ENCODE measurements at regions not wholly inside any gene's neighbourhood (a gene's known extent, or its start where the extent isn't known, plus 50 kb on each side); places are given as distances from the start of the nearest gene placed in this dataset.

DNA sequence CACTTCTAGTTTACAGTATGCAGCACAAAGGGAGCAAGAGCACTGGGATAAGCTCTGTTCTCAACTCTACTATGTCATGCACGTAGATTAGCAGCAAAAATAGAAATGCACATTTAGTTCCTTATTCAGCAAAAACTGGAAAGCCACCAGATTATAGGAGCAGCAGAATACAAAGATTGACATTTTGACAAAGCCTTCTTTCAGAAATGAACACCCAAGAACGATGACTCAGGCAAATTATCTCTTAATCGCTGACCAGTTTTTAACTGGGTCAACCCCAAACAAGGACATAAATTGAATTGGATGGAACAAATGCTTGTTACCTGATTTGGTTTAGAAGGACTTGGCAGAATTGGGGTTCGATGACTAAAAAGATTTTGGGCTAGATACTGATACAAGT is 775.3 kb upstream of the HS3ST1 start:
- ATAC-seq (ENCODE audit: low FRiP score), result no peak
- no peak for TF ChIP-seq CTCF (IDR thresholded peaks at IDR 0.05)

DNA sequence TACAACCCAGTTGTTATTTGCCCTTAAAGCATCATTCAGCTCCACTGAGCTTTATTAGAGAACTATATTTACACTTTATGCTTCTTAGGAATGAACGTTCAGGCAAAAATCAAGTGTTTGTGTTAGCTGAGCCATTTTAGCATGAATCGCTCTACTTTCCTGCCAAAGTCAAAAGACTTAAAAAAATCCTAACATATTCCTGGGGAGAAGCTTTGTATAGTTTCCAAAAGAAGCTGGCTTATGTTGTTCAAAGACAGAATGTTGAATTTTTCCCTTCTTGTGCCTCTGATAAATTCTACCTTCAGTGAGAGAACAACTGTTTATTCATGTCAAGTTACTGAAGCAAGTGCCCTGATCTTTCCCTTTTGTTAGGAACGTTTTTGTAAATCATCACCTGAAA is 771.5 kb upstream of the HS3ST1 start:
- ATAC-seq (ENCODE audit: low FRiP score), result no peak
- TF ChIP-seq CTCF (IDR thresholded peaks at IDR 0.05), result no peak
- no peak for DNase-seq (ENCODE audit: low spot score)

More for the DNA sequence above, 775.3 kb upstream of the HS3ST1 start:
- no peak for DNase-seq (ENCODE audit: low spot score)

DNA sequence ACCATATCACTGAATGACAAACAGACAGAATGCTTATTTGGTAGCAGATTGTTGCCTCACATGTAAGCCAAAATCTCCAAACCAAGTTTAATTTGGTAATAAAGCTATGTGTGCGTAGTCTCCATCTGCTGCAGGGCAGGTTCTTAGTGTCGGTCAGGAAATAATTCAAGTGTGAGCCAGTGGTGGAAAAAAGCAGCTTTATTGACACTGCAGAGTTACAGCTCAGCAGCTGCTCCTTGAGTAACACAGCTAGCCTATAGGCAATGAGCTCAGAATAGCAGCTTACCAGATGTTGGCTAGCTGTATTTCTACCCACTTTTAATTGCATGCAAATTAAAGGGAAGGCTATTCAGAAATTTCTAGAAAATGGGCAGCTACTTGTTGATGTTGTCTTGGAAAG is 757.8 kb upstream of the HS3ST1 start:
- ATAC-seq (ENCODE audit: low FRiP score) (no peak), DNase-seq (ENCODE audit: low spot score) (no peak)
- no peak for TF ChIP-seq CTCF (IDR thresholded peaks at IDR 0.05)

DNA sequence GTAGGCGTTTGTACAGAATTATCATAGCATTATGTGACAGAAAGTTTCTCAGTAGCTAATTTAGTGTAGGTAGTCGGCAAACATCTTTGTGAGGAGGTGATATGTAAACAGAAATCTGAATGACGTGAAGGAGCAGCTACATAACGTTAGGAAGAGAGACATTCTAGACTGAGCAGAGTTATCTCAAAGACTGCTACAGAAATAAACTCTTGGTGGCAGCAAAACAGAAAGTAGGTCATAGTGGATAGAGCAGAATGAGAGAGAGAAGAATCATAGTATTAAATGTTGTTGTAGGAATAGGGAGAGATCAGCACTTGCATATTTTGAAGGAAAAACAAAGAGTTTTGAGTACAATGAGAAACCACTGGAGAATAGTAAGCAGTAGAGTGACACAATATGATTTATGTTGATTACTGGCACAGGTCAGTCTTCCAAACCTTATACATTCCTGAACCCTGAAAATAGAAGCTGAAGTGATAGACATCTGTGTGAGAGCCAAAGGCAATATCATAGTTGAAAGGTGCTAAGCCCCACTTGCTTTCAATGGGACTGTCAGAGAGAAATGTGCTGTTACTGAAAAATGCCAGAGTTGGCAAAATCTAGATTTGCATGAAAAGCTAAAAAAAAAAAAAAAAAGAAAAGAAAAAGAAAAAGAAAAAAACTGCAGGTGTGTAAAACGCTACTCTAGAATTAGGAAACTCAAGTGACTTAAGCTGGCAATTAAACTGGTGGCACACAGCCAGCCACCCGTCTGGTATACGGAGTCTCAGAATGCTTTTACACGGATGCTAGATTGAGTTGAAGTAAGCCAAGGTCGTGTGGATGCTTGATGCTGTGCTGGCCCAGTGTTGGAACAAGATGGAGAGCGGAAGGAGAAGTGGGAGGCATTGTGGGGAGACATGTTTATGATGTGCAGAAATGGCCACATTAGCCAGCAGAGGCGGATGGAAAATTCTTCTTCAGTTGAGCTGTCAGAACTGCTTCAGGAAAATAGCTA is 750.2 kb upstream of the HS3ST1 start:
- no peak for TF ChIP-seq CTCF (IDR thresholded peaks at IDR 0.05)
- DNase-seq (ENCODE audit: low spot score), result no peak
- ATAC-seq (ENCODE audit: low FRiP score), result no peak

DNA sequence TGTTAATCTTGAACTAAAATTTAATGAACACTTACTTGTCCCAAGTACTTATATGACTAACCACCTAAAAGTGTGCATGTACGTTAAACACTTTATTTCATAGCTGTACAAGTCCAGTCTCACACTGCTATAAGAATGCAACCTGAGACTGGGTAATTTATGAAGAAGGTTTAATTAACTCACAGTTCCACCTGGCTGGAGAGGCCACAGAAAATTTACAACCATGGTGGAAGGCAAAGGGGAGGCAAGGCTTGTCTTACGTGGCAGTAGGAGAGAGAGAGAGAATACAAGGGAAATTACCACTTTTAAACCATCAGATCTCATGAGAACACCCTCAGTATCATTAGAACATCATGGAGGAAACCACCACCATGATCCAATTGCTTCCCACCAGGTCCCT is 748.7 kb upstream of the HS3ST1 start:
- DNase-seq (ENCODE audit: low spot score), result no peak
- ATAC-seq (ENCODE audit: low FRiP score), result no peak
- no peak for TF ChIP-seq CTCF (IDR thresholded peaks at IDR 0.05)

DNA sequence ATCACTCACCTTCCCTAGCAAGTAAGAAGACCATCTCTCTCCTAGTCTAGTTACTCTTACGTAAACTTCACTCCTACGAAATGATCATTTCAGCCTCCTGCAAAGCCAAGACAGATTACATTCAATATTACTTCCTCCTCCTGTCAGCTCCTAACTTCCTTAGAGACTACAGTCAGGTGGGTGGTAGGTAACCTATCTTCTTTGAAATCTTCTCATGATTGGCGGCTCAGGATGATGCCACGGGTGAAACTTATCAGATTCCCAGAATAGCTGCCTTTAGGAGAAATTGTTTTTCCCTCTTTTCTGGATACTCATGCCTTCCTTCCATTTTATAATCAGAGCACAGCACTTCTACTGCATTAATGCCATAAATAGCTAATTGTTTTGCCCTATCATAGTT is 744.8 kb upstream of the HS3ST1 start:
- no peak for ATAC-seq (ENCODE audit: low FRiP score)
- DNase-seq (ENCODE audit: low spot score), result no peak
- no peak for TF ChIP-seq CTCF (IDR thresholded peaks at IDR 0.05)
